SK-N-SH treated with all-trans-retinoic acid at 6 μM for 48 hours (cell line): ENCODE measurements at regions not wholly inside any gene's neighbourhood (a gene's known extent, or its start where the extent isn't known, plus 50 kb on each side); places are given as distances from the start of the nearest gene placed in this dataset.

Experiments
- ISL1 ChIP-seq: fragments of 250-450 bp; sonication (Bioruptor Pico); IDR thresholded peaks from 2 replicates; pipeline ENCODE4 v2.1.2; 2022; ENCODE audit warnings: mild to moderate bottlenecking, moderate library complexity
- PATZ1 ChIP-seq: fragments of 250-450 bp; sonication (Bioruptor Pico); IDR thresholded peaks from 2 replicates; pipeline ENCODE4 v1.8.0; 2020; ENCODE audit warnings: mild to moderate bottlenecking, moderate library complexity, borderline replicate concordance
- TOX ChIP-seq: fragments of 250-450 bp; sonication (Bioruptor Pico); IDR thresholded peaks from 2 replicates; pipeline ENCODE4 v1.8.0; 2021; ENCODE audit warnings: mild to moderate bottlenecking, moderate library complexity, borderline replicate concordance
- ZFP3 ChIP-seq: fragments of 250-450 bp; sonication (Bioruptor Pico); IDR thresholded peaks from 2 replicates; pipeline ENCODE4 v1.5.0; 2020; ENCODE audit warnings: mild to moderate bottlenecking, moderate library complexity
- ZFP30 ChIP-seq: fragments of 450-650 bp; formaldehyde crosslinking; IDR thresholded peaks from 2 replicates; pipeline ENCODE4 v1.5.0; 2022; ENCODE audit warnings: mild to moderate bottlenecking, moderate library complexity

GRCh38 chr3:74036568-74036967 is 411.8 kb upstream of the PDZRN3 start:
- TF ChIP-seq TOX: no peak
- TF ChIP-seq PATZ1 (CRISPR knock-in tag): no peak
- no peak for TF ChIP-seq ISL1 (CRISPR knock-in tag)
- TF ChIP-seq ZFP3 (CRISPR knock-in tag): no peak
- TF ChIP-seq ZFP30 (CRISPR knock-in tag): no peak
